Breast epithelium (tissue), 3 donors: ENCODE measurements at regions not wholly inside any gene's neighbourhood (a gene's known extent, or its start where the extent isn't known, plus 50 kb on each side); places are given as distances from the start of the nearest gene placed in this dataset.

Experiments used
- POLR2AphosphoS5 ChIP-seq, 3 donors: sonication (generic); formaldehyde crosslinking; IDR thresholded peaks; one replicate each; pipeline ENCODE4 v1.6.1; 2017; ENCODE audit warnings: antibody characterized with exemption in 3 of 3
- TF ChIP-seq, protein P1 (sequence below), 3 donors: fragments of 450-650 bp; IDR thresholded peaks; one replicate each; pipeline ENCODE4 v1.5.1; 2016 to 2017; ENCODE audit warnings: antibody characterized with exemption in 3 of 3, mild to moderate bottlenecking in 3 of 3, moderate library complexity in 3 of 3

DNA sequence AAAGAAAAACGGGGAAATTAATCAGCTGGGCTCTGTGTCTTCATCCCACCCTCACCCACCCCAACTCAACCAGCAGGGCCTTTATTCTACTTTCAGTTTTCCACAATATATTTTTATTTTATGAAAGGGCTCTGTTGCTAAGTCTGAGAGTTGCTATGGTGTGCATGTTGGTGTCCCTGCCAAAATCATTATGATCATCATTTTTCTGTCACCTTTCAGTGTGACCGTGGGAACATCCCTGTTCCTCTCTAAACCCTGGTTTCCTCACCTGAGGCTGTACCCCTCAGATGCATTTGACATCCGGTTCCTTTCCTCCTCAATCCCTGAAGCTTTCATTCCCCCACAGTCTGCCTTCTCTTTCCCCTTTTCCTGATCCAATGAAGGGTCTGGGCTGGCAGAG, 180.5 kb downstream of the ZFP36L2 start:
- TF ChIP-seq, protein P1, sequence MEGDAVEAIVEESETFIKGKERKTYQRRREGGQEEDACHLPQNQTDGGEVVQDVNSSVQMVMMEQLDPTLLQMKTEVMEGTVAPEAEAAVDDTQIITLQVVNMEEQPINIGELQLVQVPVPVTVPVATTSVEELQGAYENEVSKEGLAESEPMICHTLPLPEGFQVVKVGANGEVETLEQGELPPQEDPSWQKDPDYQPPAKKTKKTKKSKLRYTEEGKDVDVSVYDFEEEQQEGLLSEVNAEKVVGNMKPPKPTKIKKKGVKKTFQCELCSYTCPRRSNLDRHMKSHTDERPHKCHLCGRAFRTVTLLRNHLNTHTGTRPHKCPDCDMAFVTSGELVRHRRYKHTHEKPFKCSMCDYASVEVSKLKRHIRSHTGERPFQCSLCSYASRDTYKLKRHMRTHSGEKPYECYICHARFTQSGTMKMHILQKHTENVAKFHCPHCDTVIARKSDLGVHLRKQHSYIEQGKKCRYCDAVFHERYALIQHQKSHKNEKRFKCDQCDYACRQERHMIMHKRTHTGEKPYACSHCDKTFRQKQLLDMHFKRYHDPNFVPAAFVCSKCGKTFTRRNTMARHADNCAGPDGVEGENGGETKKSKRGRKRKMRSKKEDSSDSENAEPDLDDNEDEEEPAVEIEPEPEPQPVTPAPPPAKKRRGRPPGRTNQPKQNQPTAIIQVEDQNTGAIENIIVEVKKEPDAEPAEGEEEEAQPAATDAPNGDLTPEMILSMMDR (IDR thresholded peaks at IDR 0.05), result no peak
- no peak for TF ChIP-seq POLR2AphosphoS5 (IDR thresholded peaks at IDR 0.05)
